A549 (cell line): ENCODE measurements at regions not wholly inside any gene's neighbourhood (a gene's known extent, or its start where the extent isn't known, plus 50 kb on each side); places are given as distances from the start of the nearest gene placed in this dataset.

Experiments used
- ATAC-seq, 2 experiments: fragments of 200-7000 bp in 1 of 2; fragments of >200 bp in 1 of 2; cut with Nextera tagmentation in 1 of 2; cut with Tn5 transposase in 1 of 2; 3 replicates each; pipeline versions ENCODE4 v1.8.0 to v1.9.1; 2018 to 2020; ENCODE audit warnings: mild to moderate bottlenecking in 1 of 2, moderate library complexity in 1 of 2
- CTCF ChIA-PET: fragments of 300-600 bp; sonication (Branson Sonifier 250); formaldehyde crosslinking; extraction: SDS; loops from one replicate; lab custom pipeline; 2021; ENCODE audit warnings: antibody characterized with exemption, inconsistent platforms; lab: Yijun Ruan, JAX
- POLR2A ChIA-PET: fragments of 350-600 bp; formaldehyde crosslinking; extraction: SDS; loops from one replicate; lab custom pipeline; 2021; ENCODE audit warnings: antibody characterized with exemption, inconsistent platforms; lab: Yijun Ruan, JAX
- DNase-seq, 2 experiments: peaks; one replicate each; pipeline versions ENCODE4 v3.0.0 to v3.0.0-alpha.2; 2011 to 2016; ENCODE audit warnings: low read depth in 1 of 2, low spot score in 1 of 2
- FAIRE-seq: peaks from 2 replicates; lab custom pipeline; 2011; peaks lifted over from hg19 to GRCh38; lab: Jason Lieb, UNC
- H3K27ac ChIP-seq, 2 experiments: fragments of >200 bp; sonication (Bioruptor Twin); formaldehyde crosslinking; 3 replicates each; pipeline ENCODE4 v1.5.1; 2016 to 2017
- H3K4me1 ChIP-seq: fragments of >200 bp; sonication (Bioruptor Twin); formaldehyde crosslinking; 3 replicates; pipeline ENCODE4 v1.6.1; 2016
- H3K4me2 ChIP-seq: fragments of >200 bp; sonication (Bioruptor Twin); formaldehyde crosslinking; 3 replicates; pipeline ENCODE4 v1.6.1; 2016
- H3K4me3 ChIP-seq: fragments of >200 bp; sonication (Bioruptor Twin); formaldehyde crosslinking; 3 replicates; pipeline ENCODE4 v1.5.1; 2016
- H3K9me3 ChIP-seq: fragments of >200 bp; sonication (Bioruptor Twin); formaldehyde crosslinking; 3 replicates; pipeline ENCODE4 v1.6.1; 2016
- CEBPB ChIP-seq, 2 experiments: fragments of >200 bp in 1 of 2; sonication (Bioruptor Twin) in 1 of 2; formaldehyde crosslinking in 1 of 2; IDR thresholded peaks; 2 replicates each; pipeline ENCODE4 v1.6.1; 2012 to 2016
- E2F6 ChIP-seq: IDR thresholded peaks from 2 replicates; pipeline ENCODE4 v1.6.1; 2012; ENCODE audit warnings: low read depth, borderline replicate concordance
- EHMT2 ChIP-seq: fragments of 200-600 bp; sonication (generic); IDR thresholded peaks from 2 replicates; pipeline ENCODE4 v1.6.1; 2016; ENCODE audit warnings: antibody characterized with exemption, low read depth, mild to moderate bottlenecking, moderate library complexity
- ESRRA ChIP-seq: fragments of 150-350 bp; IDR thresholded peaks from 2 replicates; pipeline ENCODE4 v1.6.1; 2014; ENCODE audit warnings: mild to moderate bottlenecking, low read length, borderline replicate concordance
- HDAC2 ChIP-seq: fragments of 200-600 bp; sonication (generic); IDR thresholded peaks from 2 replicates; pipeline ENCODE4 v1.6.1; 2016
- HOXA7 ChIP-seq: fragments of 250-450 bp; sonication (Bioruptor Pico); IDR thresholded peaks from 2 replicates; pipeline ENCODE4 v1.5.0; 2020; ENCODE audit warnings: mild to moderate bottlenecking, moderate library complexity
- HOXB5 ChIP-seq: fragments of 250-450 bp; sonication (Bioruptor Pico); IDR thresholded peaks from 2 replicates; pipeline ENCODE4 v1.5.0; 2020; ENCODE audit warnings: mild to moderate bottlenecking, moderate library complexity
- KDM1A ChIP-seq: fragments of 200-600 bp; sonication (generic); IDR thresholded peaks from 2 replicates; pipeline ENCODE4 v1.6.1; 2016; ENCODE audit warnings: low read depth, mild to moderate bottlenecking
- PBX3 ChIP-seq: IDR thresholded peaks from 2 replicates; pipeline ENCODE4 v1.6.1; 2012
- POLR2AphosphoS2 ChIP-seq: conservative IDR thresholded peaks from 2 replicates; pipeline ENCODE4 v1.6.1; 2012; ENCODE audit warnings: low read length, improper control_type of control experiment, inconsistent platforms
- RAD21 ChIP-seq, 2 experiments: fragments of >200 bp in 1 of 2; sonication (Bioruptor Twin) in 1 of 2; formaldehyde crosslinking in 1 of 2; IDR thresholded peaks in 1 of 2; conservative IDR thresholded peaks in 1 of 2; 2 replicates in 1 of 2; 3 replicates in 1 of 2; pipeline ENCODE4 v1.6.1; 2012 to 2018; ENCODE audit warnings: inconsistent platforms in 1 of 2
- SREBF2 ChIP-seq: fragments of 450-650 bp; IDR thresholded peaks from 2 replicates; pipeline ENCODE4 v1.6.1; 2014; ENCODE audit warnings: mild to moderate bottlenecking, moderate library complexity
- TP53 ChIP-seq: fragments of 250-450 bp; sonication (Bioruptor Pico); IDR thresholded peaks from 2 replicates; pipeline ENCODE4 v1.5.0; 2021; ENCODE audit warnings: mild to moderate bottlenecking, moderate library complexity
- ZC3H11A ChIP-seq: fragments of 450-650 bp; IDR thresholded peaks from 2 replicates; pipeline ENCODE4 v1.6.1; 2014; ENCODE audit warnings: antibody characterized with exemption, mild to moderate bottlenecking
- ZSCAN20 ChIP-seq: fragments of 250-450 bp; sonication (Bioruptor Pico); IDR thresholded peaks from 2 replicates; pipeline ENCODE4 v1.8.0; 2022; ENCODE audit warnings: mild to moderate bottlenecking, moderate library complexity
- WGBS: methylation state at CpG from one replicate; pipeline ENCODE4 v1.1.6; 2017; ENCODE audit errors: missing lambda C conversion rate; 5-methylcytosine and 5-hydroxymethylcytosine counted together

GRCh38 chr11:70532066-70532440 lies 133.7 kb downstream of the CTTN start:
- FAIRE-seq = no peak
- Histone ChIP-seq H3K9me3 (no peaks in the 10 kb centered on the region), H3K4me2 (no peak overlapping the region), H3K4me1 (no peaks in the 10 kb centered on the region)
- CTCF ChIA-PET = interaction anchor here (1.1 to 1.5 kb wide), 2 partner anchors 25 to 31 kb away, joined by 3 to 4 read pairs; no protein-coding TSS in a partner anchor
- ATAC-seq = 0 out of 6 replicates have a peak, but pooled peaks of 1 of the 2 experiments have one; percentile 27
- 86% methylated on average over 1 of the region's 1 CpG for WGBS
- TF ChIP-seq RAD21 (conservative IDR thresholded peaks at IDR 0.05 in 1 of 2, IDR thresholded peaks at IDR 0.05 in 1 of 2) = no peak
- no peak for TF ChIP-seq ZC3H11A
- TF ChIP-seq EHMT2 = no peak
- TF ChIP-seq ESRRA = no peak
- TF ChIP-seq CEBPB (IDR thresholded peaks at IDR 0.05) = no peak
- no peak for TF ChIP-seq TP53 (CRISPR knock-in tag)
- TF ChIP-seq, all 56 proteins: peak for 0
- H3K4me3 ChIP-seq = no peak overlapping the region
- DNase-seq = no peak
- POLR2A ChIA-PET = no interaction called here
- no peak overlapping the region for H3K27ac ChIP-seq

DNA sequence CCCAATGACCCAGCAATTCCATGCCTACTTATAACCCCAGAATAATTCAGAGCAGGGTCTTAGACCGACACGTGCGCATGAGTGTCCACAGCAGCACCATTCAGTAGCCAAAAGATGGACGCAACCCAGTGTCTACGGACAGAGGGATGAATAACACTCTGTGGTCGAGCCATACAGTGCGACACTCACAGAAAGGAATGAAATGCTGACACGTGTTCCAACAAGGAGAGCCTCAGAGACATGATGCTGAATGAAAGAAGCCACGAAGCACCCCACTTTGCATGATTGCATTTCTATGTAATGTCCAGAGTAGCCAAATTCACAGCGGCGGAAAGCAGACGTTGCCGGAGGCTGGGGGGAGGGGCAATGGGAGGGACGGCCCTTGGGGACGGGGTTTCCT lies 134.4 kb downstream of the CTTN start:
- TF ChIP-seq ZC3H11A (no peak), PBX3 (no peak), HDAC2 (no peak), KDM1A (no peak), E2F6 (no peak)
- Histone ChIP-seq H3K27ac (no peak overlapping the region), H3K4me1 (no peaks in the 10 kb centered on the region), H3K4me2 (no peak overlapping the region), H3K4me3 (no peak overlapping the region), H3K9me3 (no peaks in the 10 kb centered on the region)
- ChIA-PET CTCF (no interaction called here), POLR2A (no interaction called here)
- no peak for DNase-seq
- no peak for ATAC-seq
- FAIRE-seq = no peak
- WGBS = 78% methylated on average over 13 of the region's 15 CpGs

DNA sequence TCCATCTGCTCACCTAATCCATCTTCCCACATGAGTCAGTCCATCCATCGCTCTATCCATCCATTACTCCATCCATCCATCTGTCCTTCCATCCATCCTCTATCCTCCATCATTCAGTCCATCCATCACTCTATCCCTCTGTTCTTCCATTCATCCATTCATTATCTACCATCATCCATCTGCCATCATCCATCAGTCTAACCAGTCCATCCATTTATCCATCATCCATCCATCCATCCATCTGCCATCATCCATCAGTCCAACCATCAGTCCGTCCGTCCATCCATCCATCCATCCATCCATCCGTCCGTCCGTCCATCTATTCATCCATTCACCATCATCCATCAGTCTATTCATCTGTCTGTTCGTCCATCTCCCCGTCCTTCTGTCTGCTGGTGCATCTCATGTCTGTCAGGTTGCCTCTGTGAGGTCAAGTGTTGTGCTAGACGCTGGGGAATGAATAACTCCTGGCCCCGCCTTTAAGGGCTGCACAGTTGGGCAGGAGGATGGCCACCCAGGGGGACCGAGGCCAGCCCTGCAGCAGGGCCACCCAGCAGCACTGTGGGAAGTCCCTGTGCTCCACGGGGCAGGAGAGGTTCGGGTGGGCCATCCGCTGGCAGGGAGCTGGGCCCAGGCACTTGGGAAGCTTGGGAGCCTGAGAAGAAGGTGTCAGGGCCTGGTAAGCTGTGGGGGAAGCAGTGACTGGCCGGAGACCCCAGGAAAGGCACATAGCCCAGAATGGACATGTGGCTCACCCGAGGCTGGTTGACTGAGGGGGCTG lies 137.1 kb downstream of the CTTN start:
- TF ChIP-seq POLR2AphosphoS2 (no peak), E2F6 (no peak), HOXB5 (CRISPR knock-in tag) (no peak), SREBF2 (no peak), TP53 (CRISPR knock-in tag) (no peak), HOXA7 (CRISPR knock-in tag) (no peak), ZSCAN20 (CRISPR knock-in tag) (no peak)
- Histone ChIP-seq H3K4me1 (no peaks in the 10 kb centered on the region), H3K9me3 (no peaks in the 10 kb centered on the region), H3K4me2 (no peak overlapping the region), H3K4me3 (no peak overlapping the region), H3K27ac (no peak overlapping the region)
- DNase-seq (no peak), FAIRE-seq (no peak), ATAC-seq (no peak)
- POLR2A ChIA-PET = no interaction called here
- WGBS = 83% methylated on average over 16 of the region's 16 CpGs
- CTCF ChIA-PET = interaction anchor here (1.0 to 1.2 kb wide), 3 partner anchors 11 to 68 kb away, joined by 3 read pairs; no protein-coding TSS in a partner anchor
